Psoas muscle (tissue), 7 donors: ENCODE measurements at regions not wholly inside any gene's neighbourhood (a gene's known extent, or its start where the extent isn't known, plus 50 kb on each side); places are given as distances from the start of the nearest gene placed in this dataset.
"Not testable (repeated sequence)": the region's sequence is repeated elsewhere in the genome, so short reads cannot be mapped to it uniquely, and the experiment has no call there.

Experiments used
- ATAC-seq, 4 donors: fragments of 200-7000 bp; cut with Tn5 transposase; one replicate each; pipeline ENCODE4 v1.9.1; 2020; ENCODE audit warnings: moderate library complexity in 3 of 4, mild to moderate bottlenecking in 2 of 4
- DNase-seq, 2 donors: peaks; one replicate each; pipeline ENCODE4 v3.0.0-alpha.2; 2020
- H3K27ac ChIP-seq: fragments of 200-600 bp; one replicate; pipeline ENCODE4 v1.8.0; 2022
- H3K27me3 ChIP-seq, 3 donors: fragments of 200-600 bp in 1 of 3; one replicate each; pipeline versions ENCODE4 v1.6.1 to v1.8.0; 2013 to 2022; ENCODE audit warnings: low read length in 2 of 3, mild to moderate bottlenecking in 2 of 3, moderate library complexity in 1 of 3; ENCODE audit not compliant: insufficient read depth in 3 of 3
- H3K36me3 ChIP-seq, 2 donors: fragments of 200-600 bp in 1 of 2; one replicate each; pipeline versions ENCODE4 v1.6.1 to v1.8.0; 2013 to 2022; ENCODE audit warnings: low read depth in 1 of 2, mild to moderate bottlenecking in 1 of 2, moderate library complexity in 1 of 2; ENCODE audit not compliant: insufficient read depth in 1 of 2
- H3K4me1 ChIP-seq: fragments of 200-600 bp; one replicate; pipeline ENCODE4 v1.8.0; 2022
- H3K4me3 ChIP-seq: fragments of 200-600 bp; one replicate; pipeline ENCODE4 v1.8.0; 2022; ENCODE audit warnings: mild to moderate bottlenecking
- H3K9me3 ChIP-seq: fragments of 200-600 bp; one replicate; pipeline ENCODE4 v1.8.0; 2022
- CTCF ChIP-seq: fragments of 200-600 bp; IDR thresholded peaks from one replicate; pipeline ENCODE4 v1.8.0; 2022; ENCODE audit warnings: antibody characterized with exemption
- WGBS, 3 donors: extraction: QIAGEN DNeasy Blood & Tissue Kit; methylation state at CpG; one replicate each; pipeline versions ENCODE4 v1.1.6 to v1.1.7; 2013; 5-methylcytosine and 5-hydroxymethylcytosine counted together
- intact Hi-C, 2 donors: fragments of 100-400 bp; cut with DNase I; formaldehyde crosslinking; loops; one replicate each; pipeline versions ENCODE4 v1.11.0 to v1.14.2; 2022
- donor health status: healthy with polysubstance abuse.
- donor health status: DM: no; HTN: no; CAD: no; lungs with moderate emphysema.
- donor health status: Bipolar disorder and iron deficiency.
- donor health status: healthy.
- donor health status: DM: yes; HTN: yes; CAD: no.
- donor health status: DM: no; HTN: no; CAD: no.
- donor health status: DM: yes; HTN: yes; CAD: no.

GRCh38 chrX:34839451-34839850 lies 103.1 kb upstream of the FAM47B start:
- WGBS, 3 donors: 70 to 86% (median 86%) methylated on average over 3 of the region's 3 CpGs
- DNase-seq (no peak), ATAC-seq (no peak)
- intact Hi-C loops: no loop called here
- H3K4me3 ChIP-seq: no peak overlapping the region
- H3K9me3 ChIP-seq: peaks cover 9% of the 10 kb centered on the region
- H3K27ac ChIP-seq: no peak overlapping the region
- no peak for TF ChIP-seq CTCF
- no peaks in the 10 kb centered on the region for H3K4me1 ChIP-seq
- H3K27me3 ChIP-seq: no peaks in the 10 kb centered on the region
- H3K36me3 ChIP-seq: no peaks in the 10 kb centered on the region

- intact Hi-C loops, H3K27ac ChIP-seq, DNase-seq, H3K27me3 ChIP-seq, H3K9me3 ChIP-seq, H3K36me3 ChIP-seq, H3K4me1 ChIP-seq, ATAC-seq, H3K4me3 ChIP-seq: not testable (repeated sequence)
Observed at GRCh38 chrX:34841205-34841604, 101.4 kb upstream of the FAM47B start.

GRCh38 chrX:34848281-34848680 lies 94.3 kb upstream of the FAM47B start:
- ATAC-seq (no peak), DNase-seq (no peak)
- intact Hi-C loops: no loop called here
- H3K4me3 ChIP-seq: no peak overlapping the region
- no peaks in the 10 kb centered on the region for H3K36me3 ChIP-seq
- no peak for TF ChIP-seq CTCF
- no peak overlapping the region for H3K27ac ChIP-seq
- H3K4me1 ChIP-seq: no peaks in the 10 kb centered on the region
- 73 to 89% (median 87%) methylated on average over 3 of the region's 3 CpGs for WGBS, 3 donors
- H3K27me3 ChIP-seq: peaks cover 0 to 4% (median 0%) of the 10 kb centered on the region in 3 donors
- H3K9me3 ChIP-seq: no peaks in the 10 kb centered on the region

- TF ChIP-seq CTCF: no peak
- 20 to 72% (median 23%) methylated on average over 1 of the region's 1 CpG for WGBS, 3 donors
- Histone ChIP-seq H3K27ac (no peak overlapping the region), H3K4me3 (no peak overlapping the region), H3K4me1 (no peaks in the 10 kb centered on the region), H3K36me3 (no peaks in the 10 kb centered on the region), H3K9me3 (no peaks in the 10 kb centered on the region), H3K27me3 (peaks cover 0 to 4% (median 0%) of the 10 kb centered on the region in 3 donors)
- intact Hi-C loops: no loop called here
- no peak for ATAC-seq
- no peak for DNase-seq
Observed at GRCh38 chrX:34849371-34849770, 93.2 kb upstream of the FAM47B start.

- 28 to 49% (median 29%) methylated on average over 2 of the region's 2 CpGs for WGBS, 3 donors
- DNase-seq (no peak), ATAC-seq (no peak)
- intact Hi-C loops: no loop called here
- no peaks in the 10 kb centered on the region for H3K36me3 ChIP-seq
- no peaks in the 10 kb centered on the region for H3K9me3 ChIP-seq
- no peaks in the 10 kb centered on the region for H3K27me3 ChIP-seq
- no peaks in the 10 kb centered on the region for H3K4me1 ChIP-seq
- H3K27ac ChIP-seq: no peak overlapping the region
- H3K4me3 ChIP-seq: no peak overlapping the region
- TF ChIP-seq CTCF: no peak
Observed at GRCh38 chrX:34859191-34859590, 83.4 kb upstream of the FAM47B start.
